ENCODE measurements at regions not wholly inside any gene's neighbourhood (a gene's known extent, or its start where the extent isn't known, plus 50 kb on each side); places are given as distances from the start of the nearest gene placed in this dataset.
"Not testable (repeated sequence)": the region's sequence is repeated elsewhere in the genome, so short reads cannot be mapped to it uniquely, and the experiment has no call there.

- TF ChIP-seq EZH2 (IDR thresholded peaks at IDR 0.05; ENCODE audit: low read depth); CTCF (conservative IDR thresholded peaks at IDR 0.05): not testable (repeated sequence)
Observed at GRCh38 chr15:84360902-84361301, 125.3 kb downstream of the GOLGA6L4 start.
